SW 1271 (cell line): ENCODE measurements at regions not wholly inside any gene's neighbourhood (a gene's known extent, or its start where the extent isn't known, plus 50 kb on each side); places are given as distances from the start of the nearest gene placed in this dataset.

Experiments
- DNase-seq, 2 experiments: peaks; one replicate each; lab custom pipeline; 2025; lab: John Stamatoyannopoulos, UW

DNA sequence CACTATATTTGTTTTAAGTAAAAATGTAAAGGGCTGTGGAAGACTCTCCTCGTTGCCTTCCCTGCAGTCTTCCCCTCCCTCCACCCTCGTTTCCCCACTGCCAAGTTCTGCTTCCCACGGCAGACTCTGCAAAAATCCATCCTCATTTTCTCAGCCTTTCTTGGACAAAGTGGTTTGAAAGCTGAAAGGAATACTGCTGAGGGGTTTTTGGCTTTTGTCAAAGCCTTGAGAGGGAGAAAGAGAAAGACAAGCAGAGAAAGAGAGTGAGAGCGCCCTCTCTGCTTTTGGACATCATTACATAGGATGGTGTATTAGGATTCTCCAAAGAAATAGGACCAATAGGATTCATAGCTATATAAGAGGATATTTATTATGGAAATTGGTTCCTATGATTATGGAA is 455.9 kb upstream of the SOX11 start:
- DNase-seq = no peak

GRCh38 chr2:5242751-5243150 is 449.4 kb upstream of the SOX11 start:
- no peak for DNase-seq

- no peak for DNase-seq
Observed at GRCh38 chr2:5250482-5250881, 441.7 kb upstream of the SOX11 start.

DNA sequence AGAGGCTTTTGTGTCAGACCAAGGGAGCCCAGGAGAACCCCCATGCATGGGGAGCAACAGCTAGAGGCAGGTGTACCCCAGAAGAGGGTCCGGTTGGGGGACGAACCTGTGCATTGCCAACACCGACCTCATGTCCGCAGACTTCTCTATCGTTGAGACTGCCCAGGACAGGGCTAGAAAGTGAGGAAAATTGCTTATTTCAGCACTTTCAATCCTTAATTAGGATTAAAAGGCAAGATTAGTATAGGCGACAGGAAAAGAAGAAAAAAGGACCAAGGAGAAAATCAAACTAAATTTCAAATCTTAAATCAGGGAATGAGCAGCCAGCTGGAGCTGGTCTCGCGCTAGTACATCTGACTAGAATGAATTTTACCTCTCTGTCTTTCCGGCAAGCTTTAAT is 438.9 kb upstream of the SOX11 start:
- DNase-seq = no peak

- DNase-seq = no peak
Observed at GRCh38 chr2:5254791-5255332, 437.3 kb upstream of the SOX11 start.

DNA sequence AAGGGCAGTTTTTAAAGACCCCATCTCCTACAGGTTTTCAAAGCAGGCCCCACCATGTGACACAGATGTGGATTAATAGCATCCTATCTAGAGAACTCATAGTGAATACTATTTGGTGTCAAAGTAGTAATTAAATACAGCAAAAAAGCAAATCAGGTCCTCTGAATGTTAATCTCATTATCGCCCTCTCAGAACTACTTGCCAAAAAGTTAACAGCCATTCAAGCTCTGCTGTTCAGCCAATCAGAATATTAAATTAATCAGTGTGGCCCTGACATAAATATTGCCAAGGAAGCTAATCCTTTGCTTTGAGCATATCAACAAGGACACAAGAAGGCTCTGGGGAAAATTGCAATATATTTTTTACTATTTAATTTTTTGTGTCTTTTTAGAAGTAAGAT is 428.9 kb upstream of the SOX11 start:
- no peak for DNase-seq

- no peak for DNase-seq
Observed at GRCh38 chr2:5264361-5264760, 427.8 kb upstream of the SOX11 start.

DNA sequence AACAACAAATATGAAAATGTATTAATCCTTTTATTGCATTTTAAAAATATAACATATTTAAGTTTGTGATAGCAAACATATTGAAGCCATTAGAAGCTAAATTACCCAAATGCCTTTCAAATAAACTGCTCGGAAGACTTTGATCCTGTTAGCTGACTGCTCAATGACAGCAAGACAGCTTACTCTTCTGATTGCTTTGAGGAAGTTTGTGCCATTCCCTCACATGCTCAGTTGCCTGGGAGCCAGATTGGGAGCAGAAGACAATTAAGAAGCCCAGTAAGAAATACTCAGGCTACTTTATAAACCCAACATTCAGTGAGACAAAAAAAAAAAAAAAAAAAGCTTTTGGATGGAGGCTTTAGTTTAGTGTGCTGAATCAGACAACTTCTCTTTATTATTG is 407.1 kb upstream of the SOX11 start:
- DNase-seq = no peak

- no peak for DNase-seq
Observed at GRCh38 chr2:5285872-5286769, 406.1 kb upstream of the SOX11 start.

- DNase-seq = no peak
Observed at GRCh38 chr2:5287558-5288334, 404.4 kb upstream of the SOX11 start.

- DNase-seq = no peak
Observed at GRCh38 chr2:5290900-5291546, 401.2 kb upstream of the SOX11 start.

DNA sequence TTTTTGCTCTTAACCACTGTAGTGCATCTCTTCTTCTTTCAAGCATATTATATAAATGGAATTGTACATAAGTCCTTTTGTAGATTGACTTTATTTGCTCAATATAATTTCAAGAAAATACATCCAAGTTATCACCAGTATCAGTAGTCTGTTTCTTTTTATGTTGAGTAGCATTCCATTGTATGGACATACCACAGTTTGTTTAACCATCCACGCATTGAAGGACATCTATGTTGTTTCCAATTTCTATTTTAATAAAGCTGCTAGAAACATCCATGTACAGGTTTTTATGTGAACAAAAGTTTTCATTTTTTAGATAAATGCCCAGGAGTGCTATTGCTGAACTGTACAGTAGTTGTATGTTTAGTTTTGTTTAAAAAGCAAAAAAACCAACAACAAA is 387.5 kb upstream of the SOX11 start:
- DNase-seq = no peak

GRCh38 chr2:5315041-5315440 is 377.1 kb upstream of the SOX11 start:
- no peak for DNase-seq

GRCh38 chr2:5315512-5315911 is 376.7 kb upstream of the SOX11 start:
- no peak for DNase-seq

GRCh38 chr2:5316001-5316490 is 376.1 kb upstream of the SOX11 start:
- DNase-seq = no peak

- no peak for DNase-seq
Observed at GRCh38 chr2:5319493-5319892, 372.7 kb upstream of the SOX11 start.

GRCh38 chr2:5322396-5322795 is 369.8 kb upstream of the SOX11 start:
- no peak for DNase-seq

GRCh38 chr2:5325523-5325922 is 366.7 kb upstream of the SOX11 start:
- no peak for DNase-seq

DNA sequence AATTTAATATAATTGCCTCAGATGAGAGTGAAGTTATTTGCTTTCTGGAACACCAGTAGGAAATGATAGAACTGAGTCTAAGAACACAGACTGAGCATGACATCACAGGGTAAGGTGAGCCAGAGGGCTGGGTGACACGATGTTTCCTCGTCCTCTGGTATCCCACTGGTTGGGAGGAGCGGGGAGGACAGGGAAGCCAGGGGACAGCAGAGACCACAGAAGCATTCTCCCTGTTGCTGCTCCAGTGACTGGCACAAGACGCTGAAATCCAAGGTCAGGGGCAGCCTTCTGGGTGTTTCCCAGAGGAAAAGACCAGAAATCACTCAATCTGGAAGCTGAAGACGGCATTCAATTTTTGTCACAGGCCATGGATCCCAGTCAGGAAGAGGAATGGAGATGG is 363.4 kb upstream of the SOX11 start:
- no peak for DNase-seq

- DNase-seq = no peak
Observed at GRCh38 chr2:5329763-5330162, 362.4 kb upstream of the SOX11 start.

- no peak for DNase-seq
Observed at GRCh38 chr2:5330961-5331360, 361.2 kb upstream of the SOX11 start.

DNA sequence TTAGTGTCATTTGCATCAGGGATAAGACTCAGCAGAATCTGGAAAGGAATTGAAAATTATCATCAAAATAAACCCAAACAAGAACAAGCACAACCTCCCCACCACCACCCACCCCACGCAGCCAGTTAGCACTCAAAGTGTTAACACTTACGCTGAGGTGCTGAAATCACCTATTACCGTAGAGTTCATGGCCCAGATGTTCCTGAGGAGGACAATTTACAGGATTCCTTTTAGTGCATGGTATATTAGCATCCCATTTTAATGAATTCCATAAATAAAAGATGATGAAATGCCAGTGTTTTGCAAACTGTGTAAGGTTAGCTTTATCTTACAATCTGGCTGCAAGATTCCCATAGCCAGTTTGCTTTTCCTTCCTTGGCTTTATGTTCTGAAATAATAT is 359.3 kb upstream of the SOX11 start:
- DNase-seq = no peak
